Smooth muscle cell (in vitro differentiated cells): ENCODE measurements at regions not wholly inside any gene's neighbourhood (a gene's known extent, or its start where the extent isn't known, plus 50 kb on each side); places are given as distances from the start of the nearest gene placed in this dataset.

Experiments used
- DNase-seq: peaks from one replicate; lab custom pipeline; 2025; ENCODE audit not compliant: unreplicated experiment; lab: John Stamatoyannopoulos, UW
- H2AFZ ChIP-seq: fragments of 200-600 bp; sonication (generic); 2 replicates; pipeline ENCODE4 v1.6.0; 2016; ENCODE audit warnings: antibody characterized with exemption, low read depth, mild to moderate bottlenecking
- H3F3A ChIP-seq: fragments of 200-600 bp; sonication (generic); 2 replicates; pipeline ENCODE4 v1.6.0; 2017; ENCODE audit warnings: antibody characterized with exemption, low read depth
- H3K27ac ChIP-seq: fragments of 200-600 bp; sonication (generic); 2 replicates; pipeline ENCODE4 v1.5.1; 2016; ENCODE audit warnings: low read depth, mild to moderate bottlenecking
- H3K27me3 ChIP-seq: fragments of 200-600 bp; sonication (generic); 2 replicates; pipeline ENCODE4 v1.6.1; 2016; ENCODE audit warnings: low read depth, mild to moderate bottlenecking
- H3K36me3 ChIP-seq: fragments of 200-600 bp; sonication (generic); 2 replicates; pipeline ENCODE4 v1.5.1; 2016; ENCODE audit warnings: low read depth
- H3K4me1 ChIP-seq: fragments of 200-600 bp; sonication (generic); 2 replicates; pipeline ENCODE4 v1.5.1; 2016; ENCODE audit warnings: low read depth
- H3K4me2 ChIP-seq: fragments of 200-600 bp; sonication (generic); 2 replicates; pipeline ENCODE4 v1.6.0; 2016; ENCODE audit warnings: mild to moderate bottlenecking
- H3K4me3 ChIP-seq: fragments of 200-600 bp; sonication (generic); 2 replicates; pipeline ENCODE4 v1.5.1; 2016; ENCODE audit warnings: mild to moderate bottlenecking
- H3K79me2 ChIP-seq: fragments of 200-600 bp; sonication (generic); 2 replicates; pipeline ENCODE4 v1.6.0; 2016; ENCODE audit warnings: low read depth, mild to moderate bottlenecking
- H3K9ac ChIP-seq: fragments of 200-600 bp; sonication (generic); 2 replicates; pipeline ENCODE4 v1.6.0; 2016; ENCODE audit warnings: low read depth
- H3K9me3 ChIP-seq: fragments of 200-600 bp; sonication (generic); replicated peaks from 2 replicates; pipeline ENCODE4 v1.5.1; 2016; ENCODE audit warnings: low read depth
- H4K20me1 ChIP-seq: fragments of 200-600 bp; sonication (generic); 2 replicates; pipeline ENCODE4 v1.6.0; 2016; ENCODE audit warnings: low read depth
- CTCF ChIP-seq: fragments of 200-600 bp; sonication (generic); IDR thresholded peaks from 2 replicates; pipeline ENCODE4 v1.5.1; 2017; ENCODE audit warnings: borderline replicate concordance, mild to moderate bottlenecking, antibody characterized with exemption; ENCODE audit not compliant: insufficient read depth, poor library complexity, severe bottlenecking
- WGBS: methylation state at CpG from one replicate; pipeline ENCODE4 v1.1.7; 2016; ENCODE audit warnings: low lambda C conversion rate; 5-methylcytosine and 5-hydroxymethylcytosine counted together

GRCh38 chr4:10979032-10979431 is 294.5 kb upstream of the CLNK start:
- Histone ChIP-seq H2AFZ (no peak overlapping the region), H3K27me3 (no peaks in the 10 kb centered on the region), H3K27ac (no peak overlapping the region), H3F3A (no peaks in the 10 kb centered on the region), H3K4me3 (no peak overlapping the region), H3K36me3 (no peaks in the 10 kb centered on the region), H3K4me1 (no peaks in the 10 kb centered on the region), H3K9ac (no peak overlapping the region), H4K20me1 (no peaks in the 10 kb centered on the region), H3K9me3 (no peaks in the 10 kb centered on the region), H3K79me2 (no peaks in the 10 kb centered on the region), H3K4me2 (no peak overlapping the region)
- DNase-seq = no peak
- TF ChIP-seq CTCF = no peak
- 95% methylated on average over 2 of the region's 2 CpGs for WGBS

DNA sequence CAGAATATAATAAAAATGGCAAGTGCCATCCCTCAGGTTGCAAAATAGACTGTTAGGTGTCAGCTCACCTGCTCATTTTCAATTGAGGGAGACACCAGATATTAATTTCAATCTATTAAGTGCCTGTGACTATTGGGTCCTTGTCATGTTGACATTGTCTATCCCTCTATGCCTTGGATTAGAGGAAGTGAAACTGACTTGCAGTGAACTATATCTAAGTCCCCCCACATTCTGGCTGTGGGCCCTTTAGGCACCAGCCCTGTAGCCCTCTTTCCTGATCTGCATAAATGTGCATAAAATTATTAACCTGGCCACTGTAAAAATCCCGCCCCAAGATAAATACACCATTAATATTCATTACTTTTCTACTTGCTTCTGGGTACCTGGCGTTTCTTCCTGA is 293.0 kb upstream of the CLNK start:
- Histone ChIP-seq H2AFZ (no peak overlapping the region), H3K4me1 (no peaks in the 10 kb centered on the region), H3K79me2 (no peaks in the 10 kb centered on the region), H4K20me1 (no peaks in the 10 kb centered on the region), H3K27ac (no peak overlapping the region), H3F3A (no peaks in the 10 kb centered on the region), H3K9me3 (no peaks in the 10 kb centered on the region), H3K4me2 (no peak overlapping the region), H3K36me3 (no peaks in the 10 kb centered on the region), H3K4me3 (no peak overlapping the region), H3K9ac (no peak overlapping the region), H3K27me3 (no peaks in the 10 kb centered on the region)
- DNase-seq = no peak
- WGBS = 92% methylated on average over 2 of the region's 2 CpGs
- TF ChIP-seq CTCF = no peak

- TF ChIP-seq CTCF = no peak
- Histone ChIP-seq H4K20me1 (no peaks in the 10 kb centered on the region), H3K4me1 (no peaks in the 10 kb centered on the region), H3K27me3 (no peaks in the 10 kb centered on the region), H3K4me3 (no peak overlapping the region), H3K79me2 (no peaks in the 10 kb centered on the region), H2AFZ (no peak overlapping the region), H3K9ac (no peak overlapping the region), H3F3A (no peaks in the 10 kb centered on the region), H3K27ac (no peak overlapping the region), H3K9me3 (no peaks in the 10 kb centered on the region), H3K4me2 (no peak overlapping the region), H3K36me3 (no peaks in the 10 kb centered on the region)
- no peak for DNase-seq
- WGBS = 80% methylated on average over 9 of the region's 9 CpGs
These were observed 289.8 kb upstream of the CLNK start for GRCh38 chr4:10974371-10974770.

DNA sequence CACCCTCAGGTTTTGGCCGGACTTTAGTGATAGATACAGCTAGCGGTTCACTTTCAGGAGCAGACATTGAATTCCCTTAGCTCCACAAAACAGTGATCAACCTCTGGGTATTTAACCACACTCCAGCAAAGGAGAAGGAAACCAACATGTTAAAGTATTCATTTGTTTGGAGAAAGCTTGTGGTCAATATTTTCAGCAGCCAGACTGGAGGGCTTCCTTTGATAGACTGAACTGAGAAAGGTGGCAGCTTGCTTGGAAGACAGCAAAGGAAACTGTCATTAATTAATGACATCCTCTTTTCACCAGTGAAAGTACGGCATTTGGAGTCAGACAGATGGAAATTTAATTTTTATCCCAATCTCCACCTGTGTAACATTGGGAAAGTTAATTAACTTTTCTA is 289.1 kb upstream of the CLNK start:
- Histone ChIP-seq H3K79me2 (no peaks in the 10 kb centered on the region), H2AFZ (no peak overlapping the region), H3K4me1 (no peaks in the 10 kb centered on the region), H4K20me1 (no peaks in the 10 kb centered on the region), H3K9me3 (no peaks in the 10 kb centered on the region), H3K27me3 (no peaks in the 10 kb centered on the region), H3F3A (no peaks in the 10 kb centered on the region), H3K4me3 (no peak overlapping the region), H3K4me2 (no peak overlapping the region), H3K36me3 (no peaks in the 10 kb centered on the region), H3K9ac (no peak overlapping the region), H3K27ac (no peak overlapping the region)
- no peak for DNase-seq
- 100% methylated on average over 3 of the region's 3 CpGs for WGBS
- no peak for TF ChIP-seq CTCF
